MM.1S (cell line): ENCODE measurements at regions not wholly inside any gene's neighbourhood (a gene's known extent, or its start where the extent isn't known, plus 50 kb on each side); places are given as distances from the start of the nearest gene placed in this dataset.

Source experiments
- CTCF ChIP-seq: fragments of 300-600 bp; sonication (generic); IDR thresholded peaks from 2 replicates; pipeline ENCODE4 v1.5.1; 2016; ENCODE audit warnings: antibody characterized with exemption, low read length, mixed read lengths
- EZH2phosphoT487 ChIP-seq: fragments of 300-600 bp; sonication (generic); IDR thresholded peaks from 2 replicates; pipeline ENCODE4 v1.6.1; 2018; ENCODE audit warnings: antibody characterized with exemption, low read length

GRCh38 chr5:36801523-36801922 is 75.0 kb upstream of the NIPBL start:
- TF ChIP-seq CTCF, result no peak
- TF ChIP-seq EZH2phosphoT487, result no peak
